Activated CD8-positive, alpha-beta T cell treated with anti-CD3 and anti-CD28 coated beads for 36 hours (primary cell): ENCODE measurements at regions not wholly inside any gene's neighbourhood (a gene's known extent, or its start where the extent isn't known, plus 50 kb on each side); places are given as distances from the start of the nearest gene placed in this dataset.

Source experiments
- ATAC-seq: fragments of 200-7000 bp; cut with Tn5 transposase; one replicate; pipeline ENCODE4 v1.10.0; 2021; ENCODE audit warnings: mild to moderate bottlenecking, moderate library complexity
- CTCF ChIA-PET: fragments of 350-600 bp; sonication (Branson Sonifier 250); formaldehyde crosslinking; loops from one replicate; lab custom pipeline; 2021; ENCODE audit warnings: antibody characterized with exemption; lab: Charles Lee
- POLR2A ChIA-PET: fragments of 350-600 bp; sonication (Branson Sonifier 250); formaldehyde crosslinking; loops from one replicate; lab custom pipeline; 2021; ENCODE audit warnings: antibody characterized with exemption; lab: Charles Lee
- DNase-seq: peaks from one replicate; pipeline ENCODE4 v3.0.0-alpha.2; 2020
- H3K27ac Mint-ChIP-seq: one replicate; pipeline ENCODE4 v1.8.0; 2021; ENCODE audit warnings: mild to moderate bottlenecking, mixed read lengths
- H3K27me3 Mint-ChIP-seq: one replicate; pipeline ENCODE4 v1.8.0; 2021; ENCODE audit warnings: mixed read lengths
- H3K36me3 Mint-ChIP-seq: one replicate; pipeline ENCODE4 v1.8.0; 2021; ENCODE audit warnings: low read depth, mixed read lengths
- H3K4me1 Mint-ChIP-seq: one replicate; pipeline ENCODE4 v1.8.0; 2021; ENCODE audit warnings: low read depth, mixed read lengths
- H3K4me3 Mint-ChIP-seq: one replicate; pipeline ENCODE4 v1.8.0; 2021; ENCODE audit warnings: mild to moderate bottlenecking, moderate library complexity, mixed read lengths
- H3K9me3 Mint-ChIP-seq: one replicate; pipeline ENCODE4 v1.8.0; 2021; ENCODE audit warnings: mixed read lengths
- intact Hi-C: fragments of 100-400 bp; cut with micrococcal nuclease; formaldehyde crosslinking; loops from one replicate; pipeline ENCODE4 v1.10.0; 2022
- TF ChIP-seq, protein P1 (sequence below): fragments of 200-600 bp; IDR thresholded peaks from one replicate; pipeline ENCODE4 v1.8.0; 2022; ENCODE audit warnings: antibody characterized with exemption, mild to moderate bottlenecking

DNA sequence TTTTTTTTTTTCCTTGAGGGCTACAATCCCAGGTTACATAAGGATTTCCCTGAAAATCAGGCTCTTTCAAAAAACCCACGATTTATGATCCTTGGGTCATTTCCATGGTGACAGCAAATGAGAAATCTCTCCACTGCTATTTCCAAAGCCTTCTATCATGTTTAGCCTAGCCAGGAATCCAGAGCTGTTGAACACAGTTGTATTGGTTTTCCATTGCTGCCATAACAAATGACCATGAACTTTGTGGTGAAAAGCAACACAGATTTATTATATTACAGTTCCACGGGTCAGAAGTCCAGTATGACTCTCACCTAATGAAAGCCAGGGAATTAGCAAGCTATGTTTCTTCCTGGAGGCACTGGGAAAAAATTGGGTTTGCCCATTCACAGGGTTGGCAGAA lies 106.6 kb downstream of the MAF start:
- no peak overlapping the region for H3K27ac Mint-ChIP-seq

GRCh38 chr16:79492036-79492435 lies 108.5 kb downstream of the MAF start:
- Mint-ChIP-seq H3K27me3 (peaks cover 2% of the 10 kb centered on the region), H3K4me1 (no peaks in the 10 kb centered on the region), H3K9me3 (no peaks in the 10 kb centered on the region), H3K27ac (no peak overlapping the region), H3K36me3 (no peaks in the 10 kb centered on the region), H3K4me3 (no peak overlapping the region)
- ChIA-PET CTCF (no interaction called here), POLR2A (no interaction called here)
- TF ChIP-seq, protein P1, sequence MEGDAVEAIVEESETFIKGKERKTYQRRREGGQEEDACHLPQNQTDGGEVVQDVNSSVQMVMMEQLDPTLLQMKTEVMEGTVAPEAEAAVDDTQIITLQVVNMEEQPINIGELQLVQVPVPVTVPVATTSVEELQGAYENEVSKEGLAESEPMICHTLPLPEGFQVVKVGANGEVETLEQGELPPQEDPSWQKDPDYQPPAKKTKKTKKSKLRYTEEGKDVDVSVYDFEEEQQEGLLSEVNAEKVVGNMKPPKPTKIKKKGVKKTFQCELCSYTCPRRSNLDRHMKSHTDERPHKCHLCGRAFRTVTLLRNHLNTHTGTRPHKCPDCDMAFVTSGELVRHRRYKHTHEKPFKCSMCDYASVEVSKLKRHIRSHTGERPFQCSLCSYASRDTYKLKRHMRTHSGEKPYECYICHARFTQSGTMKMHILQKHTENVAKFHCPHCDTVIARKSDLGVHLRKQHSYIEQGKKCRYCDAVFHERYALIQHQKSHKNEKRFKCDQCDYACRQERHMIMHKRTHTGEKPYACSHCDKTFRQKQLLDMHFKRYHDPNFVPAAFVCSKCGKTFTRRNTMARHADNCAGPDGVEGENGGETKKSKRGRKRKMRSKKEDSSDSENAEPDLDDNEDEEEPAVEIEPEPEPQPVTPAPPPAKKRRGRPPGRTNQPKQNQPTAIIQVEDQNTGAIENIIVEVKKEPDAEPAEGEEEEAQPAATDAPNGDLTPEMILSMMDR, result no peak
- DNase-seq (no peak), ATAC-seq (no peak)
- intact Hi-C loops, result no loop called here

More for the DNA sequence above, 106.6 kb downstream of the MAF start:
- ChIA-PET CTCF (no interaction called here), POLR2A (no interaction called here)
- H3K4me3 Mint-ChIP-seq, result no peak overlapping the region
- no peaks in the 10 kb centered on the region for H3K9me3 Mint-ChIP-seq
- DNase-seq (no peak), ATAC-seq (no peak)
- H3K36me3 Mint-ChIP-seq, result no peaks in the 10 kb centered on the region
- peaks cover 2% of the 10 kb centered on the region for H3K27me3 Mint-ChIP-seq
- H3K4me1 Mint-ChIP-seq, result peaks cover 4% of the 10 kb centered on the region
- TF ChIP-seq, protein P1, result no peak
- intact Hi-C loops, result no loop called here

- H3K4me3 Mint-ChIP-seq, result no peak overlapping the region
- TF ChIP-seq, protein P1, result no peak
- H3K36me3 Mint-ChIP-seq, result no peaks in the 10 kb centered on the region
- POLR2A ChIA-PET, result no interaction called here
- ATAC-seq (no peak), DNase-seq (no peak)
- peaks cover 11% of the 10 kb centered on the region for H3K27me3 Mint-ChIP-seq
- H3K4me1 Mint-ChIP-seq, result no peaks in the 10 kb centered on the region
- intact Hi-C loops, result no loop called here
- CTCF ChIA-PET, result no interaction called here
- no peaks in the 10 kb centered on the region for H3K9me3 Mint-ChIP-seq
- H3K27ac Mint-ChIP-seq, result no peak overlapping the region
Measured at GRCh38 chr16:79485020-79485419, 115.5 kb downstream of the MAF start.

DNA sequence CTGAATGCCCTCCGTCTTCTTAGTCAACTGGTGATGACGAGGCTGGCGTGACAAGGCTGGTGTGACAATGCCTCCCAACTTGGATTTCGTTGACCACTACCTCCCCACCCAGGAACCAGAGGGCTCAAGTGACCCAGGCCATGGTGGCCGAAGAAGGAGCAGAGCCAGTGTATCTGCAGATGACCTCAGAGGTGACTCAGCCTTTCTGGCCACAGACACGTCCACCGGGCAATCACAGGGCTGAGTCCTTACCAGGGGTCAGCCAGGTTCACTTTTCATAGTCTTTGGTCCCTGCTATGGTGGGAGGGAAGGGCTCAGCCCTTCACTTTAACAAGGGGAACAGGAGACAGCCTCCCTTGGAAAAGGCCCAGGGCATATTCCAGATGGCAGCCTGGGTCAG lies 116.3 kb downstream of the MAF start:
- no peaks in the 10 kb centered on the region for H3K36me3 Mint-ChIP-seq
- H3K9me3 Mint-ChIP-seq, result no peaks in the 10 kb centered on the region
- POLR2A ChIA-PET, result no interaction called here
- H3K4me3 Mint-ChIP-seq, result no peak overlapping the region
- intact Hi-C loops, result no loop called here
- TF ChIP-seq, protein P1, result no peak
- CTCF ChIA-PET, result no interaction called here
- DNase-seq, result no peak
- no peak for ATAC-seq
- H3K4me1 Mint-ChIP-seq, result no peaks in the 10 kb centered on the region
- H3K27ac Mint-ChIP-seq, result no peak overlapping the region
- peaks cover 11% of the 10 kb centered on the region for H3K27me3 Mint-ChIP-seq

GRCh38 chr16:79483336-79483735 lies 117.2 kb downstream of the MAF start:
- H3K27me3 Mint-ChIP-seq, result peaks cover 11% of the 10 kb centered on the region
- H3K9me3 Mint-ChIP-seq, result no peaks in the 10 kb centered on the region
- CTCF ChIA-PET, result no interaction called here
- no peaks in the 10 kb centered on the region for H3K4me1 Mint-ChIP-seq
- H3K4me3 Mint-ChIP-seq, result no peak overlapping the region
- intact Hi-C loops, result no loop called here
- TF ChIP-seq, protein P1, result no peak
- H3K36me3 Mint-ChIP-seq, result no peaks in the 10 kb centered on the region
- H3K27ac Mint-ChIP-seq, result no peak overlapping the region
- ATAC-seq (no peak), DNase-seq (no peak)
- POLR2A ChIA-PET, result no interaction called here
